GM23248 (cell line): ENCODE measurements at regions not wholly inside any gene's neighbourhood (a gene's known extent, or its start where the extent isn't known, plus 50 kb on each side); places are given as distances from the start of the nearest gene placed in this dataset.

ENCODE experiments used
- EZH2 ChIP-seq: fragments of 200-600 bp; sonication (generic); IDR thresholded peaks from 2 replicates; pipeline ENCODE4 v1.6.1; 2018; ENCODE audit warnings: antibody characterized with exemption, mild to moderate bottlenecking; ENCODE audit not compliant: insufficient read depth, poor library complexity, severe bottlenecking
- EZH2phosphoT487 ChIP-seq: fragments of 200-600 bp; sonication (generic); IDR thresholded peaks from 2 replicates; pipeline ENCODE4 v1.6.1; 2018; ENCODE audit warnings: antibody characterized with exemption, moderate library complexity, mild to moderate bottlenecking, low read depth; ENCODE audit not compliant: insufficient read depth

DNA sequence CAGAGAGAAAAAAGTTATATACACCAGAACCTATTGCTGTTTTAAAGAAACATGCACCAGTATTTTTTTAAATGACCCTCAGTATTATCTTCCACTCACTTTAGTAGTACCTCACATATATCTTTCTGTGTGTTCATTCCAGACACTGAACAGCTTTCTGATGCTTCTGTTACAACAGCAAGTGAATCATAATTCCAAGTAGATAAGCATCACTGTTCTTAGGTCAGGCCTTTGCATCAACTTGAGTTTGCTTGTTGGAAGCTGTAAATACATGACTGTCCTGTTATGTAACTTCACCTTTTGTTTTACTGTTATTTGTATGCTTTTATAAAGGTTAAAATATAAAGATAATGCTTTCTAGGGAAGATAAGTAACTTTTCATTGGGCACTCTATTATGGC lies 184.4 kb downstream of the ISL1 start:
- no peak for TF ChIP-seq EZH2phosphoT487
- TF ChIP-seq EZH2 = no peak
